Fibroblast of gingiva (primary cell): ENCODE measurements at regions not wholly inside any gene's neighbourhood (a gene's known extent, or its start where the extent isn't known, plus 50 kb on each side); places are given as distances from the start of the nearest gene placed in this dataset.
"Not testable (repeated sequence)": the region's sequence is repeated elsewhere in the genome, so short reads cannot be mapped to it uniquely, and the experiment has no call there.

ENCODE experiments used
- DNase-seq: peaks from one replicate; pipeline ENCODE4 v3.0.0-alpha.2; 2011; ENCODE audit warnings: low read depth

- DNase-seq = no peak
These were observed 220.5 kb downstream of the RND3 start for GRCh38 chr2:150266931-150267330.

DNA sequence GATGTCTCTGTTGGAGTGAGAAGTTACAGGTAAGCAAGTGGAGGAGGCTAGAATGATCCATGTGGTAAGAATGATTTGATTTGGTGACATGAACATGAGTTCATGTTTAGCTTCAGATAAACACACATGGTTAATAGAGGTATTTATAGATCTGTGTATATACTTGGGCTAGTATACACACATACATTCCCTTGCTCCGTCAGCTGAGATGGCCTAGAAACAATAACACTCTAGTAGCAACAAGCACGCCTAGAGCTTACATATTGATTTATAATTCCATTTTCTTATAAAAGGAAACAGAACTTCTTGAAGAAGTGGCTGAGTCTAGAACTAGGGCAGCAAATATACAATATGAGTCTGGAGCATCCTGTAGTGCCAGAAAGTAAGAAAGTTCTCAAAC is 223.0 kb downstream of the RND3 start:
- no peak for DNase-seq

GRCh38 chr2:150261691-150262090 is 225.8 kb downstream of the RND3 start:
- no peak for DNase-seq

GRCh38 chr2:150260636-150261035 is 226.8 kb downstream of the RND3 start:
- no peak for DNase-seq

GRCh38 chr2:150259746-150260145 is 227.7 kb downstream of the RND3 start:
- peak; percentile 58 for DNase-seq

DNA sequence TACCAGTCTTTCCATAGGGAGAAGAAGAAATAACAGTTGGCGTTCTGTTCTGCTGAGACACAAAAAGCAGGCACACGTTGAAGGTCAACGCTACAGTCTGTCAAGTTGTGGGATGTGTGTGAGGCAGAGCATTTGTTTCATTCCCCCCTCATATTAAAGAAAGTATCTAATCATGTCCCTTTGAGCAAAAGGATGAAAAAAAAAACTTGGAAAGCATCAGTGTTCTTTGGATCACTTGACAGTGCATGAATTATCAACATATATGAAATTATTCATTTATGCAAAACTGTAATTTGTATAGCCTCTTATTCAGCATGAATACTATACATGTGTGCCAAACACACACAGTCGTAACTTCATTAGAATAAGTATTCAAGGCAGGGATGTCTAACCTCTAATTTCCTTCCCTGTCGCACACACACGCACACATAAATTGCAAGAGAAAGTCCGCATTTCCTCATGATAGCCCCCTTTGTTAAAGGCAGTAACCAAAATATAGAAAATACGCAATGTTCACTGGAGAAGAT is 228.6 kb downstream of the RND3 start:
- no peak for DNase-seq

- no peak for DNase-seq
These were observed 230.7 kb downstream of the RND3 start for GRCh38 chr2:150256736-150257135.

DNA sequence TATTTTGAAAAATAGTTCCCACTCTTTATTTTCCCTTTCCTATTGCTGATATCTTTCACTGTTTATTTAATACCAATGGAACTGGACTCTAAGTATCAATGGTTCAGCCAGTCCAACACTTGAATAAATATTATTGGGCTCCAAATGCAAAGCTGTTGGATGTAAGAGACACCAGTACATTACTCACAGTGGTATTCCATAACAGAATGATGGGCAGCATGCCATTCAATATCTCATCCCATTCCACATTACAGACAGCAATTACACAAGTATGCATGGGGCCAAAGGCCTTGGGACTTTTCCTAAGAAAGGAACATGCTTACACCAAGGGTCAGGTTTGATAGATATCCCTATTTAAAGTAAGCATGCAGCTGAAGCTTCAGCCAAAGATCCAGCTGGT is 231.9 kb downstream of the RND3 start:
- peak; percentile 80 for DNase-seq

- not testable (repeated sequence) for DNase-seq
These were observed 237.7 kb downstream of the RND3 start for GRCh38 chr2:150249735-150250134.

DNA sequence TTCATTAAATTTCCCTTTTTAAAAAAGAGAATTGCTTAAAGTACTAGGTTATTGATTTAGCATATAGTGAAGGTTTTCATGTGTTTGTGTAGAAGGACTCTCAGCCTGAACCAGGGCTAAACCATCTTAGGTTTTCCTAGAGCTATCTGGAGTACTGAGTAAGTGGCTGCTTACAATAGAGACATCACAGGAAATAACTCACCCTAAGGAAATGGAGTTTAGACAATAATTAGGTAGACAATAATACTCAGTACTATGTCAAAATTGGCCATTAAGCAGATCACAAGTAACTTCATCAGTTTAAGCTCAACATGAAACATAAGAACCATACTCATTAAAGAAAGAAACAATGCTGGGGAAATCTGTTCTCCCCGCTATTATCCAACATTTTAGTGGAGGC is 240.0 kb downstream of the RND3 start:
- no peak for DNase-seq

GRCh38 chr2:150234787-150235446 is 252.6 kb downstream of the RND3 start:
- peak; percentile 93 for DNase-seq

GRCh38 chr2:150232871-150233270 is 254.6 kb downstream of the RND3 start:
- DNase-seq = no peak

DNA sequence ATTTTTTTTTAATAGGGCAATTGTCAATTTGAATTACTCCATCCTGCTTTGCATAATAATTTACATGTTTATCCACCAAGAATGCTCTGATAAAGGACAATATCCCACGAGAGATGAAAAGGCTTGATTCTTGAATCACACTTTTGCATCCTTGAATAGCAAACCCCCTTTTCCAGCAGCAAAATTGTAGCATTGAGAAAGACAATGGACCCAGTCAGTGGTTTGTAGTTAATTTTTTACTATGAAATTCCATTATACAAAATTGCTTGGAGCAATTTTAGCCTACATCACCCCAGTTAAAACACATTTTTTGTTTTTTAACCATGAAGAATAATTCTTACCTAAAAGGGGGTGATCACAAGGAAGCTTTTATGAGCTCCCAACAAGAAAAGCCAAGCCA is 255.1 kb downstream of the RND3 start:
- DNase-seq = no peak

- no peak for DNase-seq
These were observed 256.9 kb downstream of the RND3 start for GRCh38 chr2:150230616-150231015.

DNA sequence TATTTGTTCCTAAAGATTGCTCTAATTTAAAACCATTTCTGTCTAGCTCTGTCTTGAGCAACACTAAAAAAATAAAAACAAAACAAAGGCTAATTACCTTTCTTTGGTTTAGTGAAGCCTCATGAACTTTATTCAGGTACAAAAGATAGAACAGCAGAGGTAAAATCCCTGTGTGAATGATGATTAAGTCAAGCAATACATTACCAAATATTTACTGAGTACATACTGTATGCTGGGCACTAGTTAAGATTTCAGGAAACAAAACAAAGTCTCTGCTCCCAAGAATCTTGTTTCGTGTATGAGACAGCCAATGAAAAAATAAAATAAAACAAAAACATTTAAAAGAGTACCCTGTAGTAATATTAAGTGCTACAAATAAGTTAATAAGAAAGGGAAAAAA is 257.5 kb downstream of the RND3 start:
- no peak for DNase-seq

- DNase-seq = no peak
These were observed 258.5 kb downstream of the RND3 start for GRCh38 chr2:150228936-150229335.

GRCh38 chr2:150225030-150225429 is 262.4 kb downstream of the RND3 start:
- DNase-seq = no peak

DNA sequence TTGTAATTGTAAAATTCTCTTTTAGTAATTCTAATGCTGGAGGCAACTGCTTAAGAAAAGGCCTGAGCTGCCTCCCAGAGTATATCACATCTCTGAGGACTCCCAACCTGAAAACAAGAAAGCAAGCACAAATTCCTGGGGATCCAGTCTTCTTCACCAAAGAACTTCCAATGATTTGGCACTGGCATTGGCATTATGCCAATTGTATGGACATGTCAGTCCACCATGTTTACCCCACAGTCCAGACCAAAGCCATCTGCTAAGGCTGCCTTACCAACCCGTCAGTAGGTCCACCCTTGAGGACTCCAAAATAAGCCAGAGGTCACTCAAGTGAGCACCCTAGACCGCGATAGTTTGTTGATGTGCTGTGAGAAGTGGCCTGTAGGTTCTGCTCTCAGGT is 263.1 kb downstream of the RND3 start:
- DNase-seq = no peak

DNA sequence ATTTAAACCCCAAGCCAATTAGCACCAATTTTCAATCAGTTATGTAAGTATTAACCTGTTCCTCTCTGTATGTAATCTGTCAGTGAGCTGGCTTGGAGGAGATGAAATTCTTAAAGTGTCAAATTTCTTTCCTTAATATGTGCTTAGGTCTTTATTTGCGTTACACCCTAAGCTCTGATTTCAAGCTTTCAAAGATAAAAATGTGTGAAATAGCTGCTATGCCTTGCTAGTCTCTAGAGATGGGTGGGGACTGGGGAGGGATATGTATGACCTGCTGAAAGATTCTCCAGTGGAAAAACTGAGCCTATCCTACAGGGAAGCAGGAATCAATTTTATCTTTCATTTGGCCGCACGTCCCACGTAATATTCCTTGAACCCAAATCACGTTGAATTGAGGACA is 264.5 kb downstream of the RND3 start:
- DNase-seq = no peak

DNA sequence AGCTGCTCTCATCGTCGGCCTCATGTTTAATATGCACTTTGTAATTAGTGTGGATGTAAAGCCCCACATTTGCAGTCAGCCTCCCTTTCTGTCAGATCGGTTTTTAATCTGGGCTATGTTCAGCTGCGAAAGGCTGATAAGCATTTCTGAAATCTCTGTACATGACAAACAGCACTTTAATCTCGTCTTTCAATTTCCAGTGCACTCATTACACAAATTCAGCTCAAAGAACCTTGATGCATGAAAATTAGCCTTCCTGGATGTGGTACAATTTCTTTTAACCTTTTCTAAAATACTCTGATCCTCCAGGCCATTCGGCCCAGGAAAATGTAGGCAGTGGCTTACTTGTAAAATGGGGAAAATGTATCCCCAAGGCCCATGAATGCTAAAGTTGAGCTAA is 265.1 kb downstream of the RND3 start:
- DNase-seq = no peak

GRCh38 chr2:150219861-150220260 is 267.6 kb downstream of the RND3 start:
- no peak for DNase-seq

- no peak for DNase-seq
These were observed 272.4 kb downstream of the RND3 start for GRCh38 chr2:150215041-150215440.

DNA sequence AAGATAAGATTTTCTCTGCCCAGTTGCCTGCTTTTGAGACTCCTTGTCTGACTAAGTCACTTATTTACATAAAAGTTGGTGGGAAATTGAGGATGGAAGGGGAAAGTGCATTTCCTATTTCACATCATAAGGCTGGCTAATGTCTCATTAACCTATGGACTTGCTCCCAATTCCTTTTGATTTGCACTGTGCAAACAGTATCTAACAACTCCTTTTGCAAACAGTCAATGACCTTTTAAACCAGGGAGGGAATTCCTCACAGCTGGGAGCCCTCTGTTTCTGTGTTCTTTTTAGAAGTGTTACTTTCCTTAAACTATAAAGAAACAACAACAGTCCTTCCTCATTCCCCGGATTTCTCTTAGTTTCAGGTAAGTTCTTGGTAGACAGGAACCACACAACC is 272.8 kb downstream of the RND3 start:
- DNase-seq = no peak

DNA sequence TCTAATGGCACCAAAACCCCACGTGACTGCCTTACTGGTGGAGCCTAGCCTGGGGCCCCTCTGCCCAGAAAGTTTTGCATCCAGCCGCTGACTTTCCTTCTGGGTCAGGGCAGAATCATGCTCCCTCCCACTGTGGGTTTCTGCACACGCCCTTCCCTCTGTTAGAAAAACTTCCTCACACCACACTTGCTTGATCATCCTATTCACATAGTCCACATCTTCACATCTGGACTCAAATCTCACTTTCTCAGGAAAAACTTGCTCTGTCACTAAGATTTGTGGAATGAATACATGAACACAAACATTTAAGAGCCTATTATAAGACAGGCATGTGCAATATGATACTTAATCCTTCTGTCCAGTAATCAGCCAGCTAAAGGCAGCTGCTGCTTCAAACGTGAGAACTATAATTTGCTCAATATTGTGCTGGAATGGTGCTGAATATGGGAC is 274.7 kb downstream of the RND3 start:
- DNase-seq = peak; percentile 91
